Gastrocnemius medialis (tissue), 4 donors: ENCODE measurements at regions not wholly inside any gene's neighbourhood (a gene's known extent, or its start where the extent isn't known, plus 50 kb on each side); places are given as distances from the start of the nearest gene placed in this dataset.
A peak's percentile ranks its signal among the peaks of the same experiment; 100 is the strongest.

ENCODE experiments used
- ATAC-seq, 2 donors: fragments of 150-250 bp; one replicate each; pipeline ENCODE4 v1.9.1; 2016
- DNase-seq, 2 donors: peaks; one replicate each; pipeline ENCODE4 v3.0.0-alpha.2; 2019
- H3K27ac ChIP-seq, 4 donors: fragments of 200-600 bp; sonication (generic); 1 replicate in 1 of 4; 2 replicates in 3 of 4; pipeline ENCODE4 v1.5.1; 2016 to 2018; ENCODE audit warnings: mild to moderate bottlenecking in 2 of 4, moderate library complexity in 1 of 4
- H3K27me3 ChIP-seq, 3 donors: fragments of 200-600 bp; sonication (generic) in 2 of 3; 1 replicate in 1 of 3; 2 replicates in 2 of 3; pipeline versions ENCODE4 v1.5.1 to v1.6.0; 2016 to 2019; ENCODE audit warnings: mild to moderate bottlenecking in 1 of 3, moderate library complexity in 1 of 3
- H3K36me3 ChIP-seq, 2 donors: fragments of 200-600 bp; sonication (generic) in 1 of 2; one replicate each; pipeline ENCODE4 v1.5.1; 2017 to 2018
- H3K4me1 ChIP-seq, 2 donors: fragments of 200-600 bp; sonication (generic) in 1 of 2; one replicate each; pipeline ENCODE4 v1.5.1; 2016 to 2017; ENCODE audit warnings: mild to moderate bottlenecking in 2 of 2
- H3K4me3 ChIP-seq, 4 donors: fragments of 200-600 bp; sonication (generic) in 3 of 4; 1 replicate in 1 of 4; 2 replicates in 3 of 4; pipeline ENCODE4 v1.5.1; 2016 to 2019; ENCODE audit warnings: mild to moderate bottlenecking in 2 of 4
- H3K9me3 ChIP-seq, 3 donors: fragments of 200-600 bp; sonication (generic) in 2 of 3; 1 replicate in 1 of 3; 2 replicates in 2 of 3; pipeline ENCODE4 v1.5.1; 2016 to 2019
- CTCF ChIP-seq, 5 experiments: fragments of 450-650 bp in 3 of 5; fragments of 200-600 bp in 2 of 5; sonication (generic) in 2 of 5; IDR thresholded peaks in 4 of 5; conservative IDR thresholded peaks in 1 of 5; 1 replicate in 4 of 5; 2 replicates in 1 of 5; pipeline ENCODE4 v1.5.1; 2016 to 2019; ENCODE audit warnings: antibody characterized with exemption in 5 of 5, mild to moderate bottlenecking in 3 of 5, moderate library complexity in 3 of 5
- POLR2A ChIP-seq, 2 donors: fragments of 450-650 bp; IDR thresholded peaks; one replicate each; pipeline ENCODE4 v1.6.1; 2017; ENCODE audit warnings: antibody characterized with exemption in 2 of 2, mild to moderate bottlenecking in 2 of 2, moderate library complexity in 2 of 2
- in situ Hi-C, 4 donors: fragments of 200-750 bp; cut with MboI; loops; one replicate each; pipeline versions ENCODE4 v1.15.0 to v1.8.0; 2017; ENCODE audit warnings: low sequenced_read_pairs in 4 of 4
- intact Hi-C: fragments of 100-400 bp; cut with DNase I; formaldehyde crosslinking; loops from one replicate; pipeline ENCODE4 v1.15.1; 2023; ENCODE audit warnings: low total_unique reads

- intact Hi-C loops: no loop called here
- peaks cover 16 to 25% of the 10 kb centered on the region in 2 donors for H3K4me1 ChIP-seq
- no peak overlapping the region for H3K4me3 ChIP-seq
- DNase-seq (no peak), ATAC-seq (no peak)
- TF ChIP-seq CTCF (IDR thresholded peaks at IDR 0.05 in 4 of 5, conservative IDR thresholded peaks at IDR 0.05 in 1 of 5): no peak
- no peak for TF ChIP-seq POLR2A (IDR thresholded peaks at IDR 0.05)
- H3K27ac ChIP-seq: peak overlapping the region; percentile 30 to 74 (median 60)
- H3K36me3 ChIP-seq: no peaks in the 10 kb centered on the region
- no peaks in the 10 kb centered on the region for H3K9me3 ChIP-seq
- in situ Hi-C loops: no loop called here
- no peaks in the 10 kb centered on the region for H3K27me3 ChIP-seq
Measured at GRCh38 chr21:26781331-26781730, 63.9 kb downstream of the ADAMTS1 start.

GRCh38 chr21:26777166-26777565 lies 68.0 kb downstream of the ADAMTS1 start:
- no peak for DNase-seq

GRCh38 chr21:26776310-26777021 lies 68.7 kb downstream of the ADAMTS1 start:
- TF ChIP-seq POLR2A (IDR thresholded peaks at IDR 0.05): no peak
- no peak for TF ChIP-seq CTCF (IDR thresholded peaks at IDR 0.05 in 4 of 5, conservative IDR thresholded peaks at IDR 0.05 in 1 of 5)
- ATAC-seq: peak; percentile 92 to 96
- peak overlapping the region in 2 of 4 donors; percentile 51 to 63 for H3K27ac ChIP-seq
- DNase-seq: peak; percentile 14 to 29
- in situ Hi-C loops: loop anchor here in 2 of 4 donors (10.0 kb wide), 2 partner anchors 68 to 928 kb away; partner anchors contain the start of gene ADAMTS1 (in 1 of the 2)
- H3K4me3 ChIP-seq: no peak overlapping the region
- peaks cover 12 to 22% of the 10 kb centered on the region in 2 donors for H3K4me1 ChIP-seq
- H3K27me3 ChIP-seq: no peaks in the 10 kb centered on the region
- H3K9me3 ChIP-seq: no peaks in the 10 kb centered on the region
- no peaks in the 10 kb centered on the region for H3K36me3 ChIP-seq
- intact Hi-C loops: loop anchor here (10.0 kb wide), 2 partner anchors 788 to 928 kb away; no protein-coding TSS in a partner anchor

More at GRCh38 chr21:26777166-26777565, 68.0 kb downstream of the ADAMTS1 start:
- peaks cover 19 to 28% of the 10 kb centered on the region in 2 donors for H3K4me1 ChIP-seq
- no peak for ATAC-seq
- no peaks in the 10 kb centered on the region for H3K27me3 ChIP-seq
- in situ Hi-C loops (loop anchor here in 2 of 4 donors (10.0 kb wide), 2 partner anchors 68 to 928 kb away; partner anchors contain the start of gene ADAMTS1 (in 1 of the 2)), intact Hi-C loops (loop anchor here (10.0 kb wide), 2 partner anchors 788 to 928 kb away; no protein-coding TSS in a partner anchor)
- TF ChIP-seq POLR2A (IDR thresholded peaks at IDR 0.05) (no peak), CTCF (IDR thresholded peaks at IDR 0.05 in 4 of 5, conservative IDR thresholded peaks at IDR 0.05 in 1 of 5) (no peak)
- H3K36me3 ChIP-seq: no peaks in the 10 kb centered on the region
- no peaks in the 10 kb centered on the region for H3K9me3 ChIP-seq
- no peak overlapping the region for H3K27ac ChIP-seq
- H3K4me3 ChIP-seq: no peak overlapping the region

GRCh38 chr21:26773058-26773457 lies 72.2 kb downstream of the ADAMTS1 start:
- Histone ChIP-seq H3K27me3 (no peaks in the 10 kb centered on the region), H3K4me1 (peaks cover 10 to 27% of the 10 kb centered on the region in 2 donors), H3K27ac (no peak overlapping the region), H3K4me3 (no peak overlapping the region), H3K9me3 (no peaks in the 10 kb centered on the region), H3K36me3 (no peaks in the 10 kb centered on the region)
- TF ChIP-seq POLR2A (IDR thresholded peaks at IDR 0.05) (no peak), CTCF (IDR thresholded peaks at IDR 0.05 in 4 of 5, conservative IDR thresholded peaks at IDR 0.05 in 1 of 5) (no peak)
- DNase-seq: no peak
- in situ Hi-C loops: loop anchor here in 2 of 4 donors (10.0 kb wide), 2 partner anchors 72 to 932 kb away; partner anchors contain the start of gene ADAMTS1 (in 1 of the 2)
- intact Hi-C loops: loop anchor here (10.0 kb wide), 2 partner anchors 792 to 932 kb away; no protein-coding TSS in a partner anchor
- no peak for ATAC-seq
